HG03457 (cell line): ENCODE measurements at regions not wholly inside any gene's neighbourhood (a gene's known extent, or its start where the extent isn't known, plus 50 kb on each side); places are given as distances from the start of the nearest gene placed in this dataset.
"Not testable (repeated sequence)": the region's sequence is repeated elsewhere in the genome, so short reads cannot be mapped to it uniquely, and the experiment has no call there.

ENCODE experiments used
- ATAC-seq: cut with Tn5 transposase; IDR thresholded peaks from one replicate; pipeline ENCODE4 v1.9.1; 2021; ENCODE audit warnings: moderate number of reproducible peaks; ENCODE audit not compliant: unreplicated experiment

- no peak for ATAC-seq
Measured at GRCh38 chr1:55539652-55540512, 324.7 kb upstream of the USP24 start.

GRCh38 chr1:55538428-55538827, 323.3 kb upstream of the USP24 start:
- ATAC-seq, result no peak

- ATAC-seq, result no peak
Measured at GRCh38 chr1:55536545-55536865, 321.3 kb upstream of the USP24 start.

GRCh38 chr1:55535724-55536544, 320.8 kb upstream of the USP24 start:
- ATAC-seq, result no peak

GRCh38 chr1:55534565-55535121, 319.5 kb upstream of the USP24 start:
- no peak for ATAC-seq

GRCh38 chr1:55531644-55532043, 316.5 kb upstream of the USP24 start:
- no peak for ATAC-seq

- no peak for ATAC-seq
Measured at GRCh38 chr1:55530749-55531478, 315.8 kb upstream of the USP24 start.

GRCh38 chr1:55529017-55529416, 313.9 kb upstream of the USP24 start:
- no peak for ATAC-seq

- no peak for ATAC-seq
Measured at GRCh38 chr1:55527831-55528230, 312.7 kb upstream of the USP24 start.

- no peak for ATAC-seq
Measured at GRCh38 chr1:55526716-55527115, 311.6 kb upstream of the USP24 start.

GRCh38 chr1:55524006-55524405, 308.8 kb upstream of the USP24 start:
- no peak for ATAC-seq

GRCh38 chr1:55522982-55523381, 307.8 kb upstream of the USP24 start:
- ATAC-seq, result no peak

- ATAC-seq, result no peak
Measured at GRCh38 chr1:55522353-55522903, 307.3 kb upstream of the USP24 start.

GRCh38 chr1:55520861-55521260, 305.7 kb upstream of the USP24 start:
- ATAC-seq, result no peak

GRCh38 chr1:55519937-55520683, 304.9 kb upstream of the USP24 start:
- ATAC-seq, result no peak

GRCh38 chr1:55519276-55519675, 304.1 kb upstream of the USP24 start:
- no peak for ATAC-seq

- no peak for ATAC-seq
Measured at GRCh38 chr1:55517036-55517435, 301.9 kb upstream of the USP24 start.

- not testable (repeated sequence) for ATAC-seq
Measured at GRCh38 chr1:55514571-55514970, 299.4 kb upstream of the USP24 start.

- ATAC-seq, result no peak
Measured at GRCh38 chr1:55512466-55512865, 297.3 kb upstream of the USP24 start.

- no peak for ATAC-seq
Measured at GRCh38 chr1:55507578-55507931, 292.4 kb upstream of the USP24 start.
